HUES6 (cell line): ENCODE measurements at regions not wholly inside any gene's neighbourhood (a gene's known extent, or its start where the extent isn't known, plus 50 kb on each side); places are given as distances from the start of the nearest gene placed in this dataset.

Experiments
- H3K27ac ChIP-seq: 2 replicates; pipeline ENCODE4 v1.7.0; 2013; ENCODE audit warnings: low read depth, mild to moderate bottlenecking, low read length, inconsistent platforms
- H3K27me3 ChIP-seq: 2 replicates; pipeline ENCODE4 v1.6.1; 2013; ENCODE audit warnings: low read length; ENCODE audit not compliant: control insufficient read depth, insufficient read depth
- H3K36me3 ChIP-seq: 2 replicates; pipeline ENCODE4 v1.6.1; 2013; ENCODE audit warnings: low read length; ENCODE audit not compliant: control insufficient read depth, insufficient read depth
- H3K4me1 ChIP-seq: 2 replicates; pipeline ENCODE4 v1.6.1; 2013; ENCODE audit warnings: low read length; ENCODE audit not compliant: control insufficient read depth, insufficient read depth
- H3K4me3 ChIP-seq: 2 replicates; pipeline ENCODE4 v1.5.1; 2013; ENCODE audit warnings: low read depth, low read length
- H3K9ac ChIP-seq: one replicate; pipeline ENCODE4 v1.6.1; 2013; ENCODE audit warnings: mild to moderate bottlenecking, low read length
- H3K9me3 ChIP-seq: 2 replicates; pipeline ENCODE4 v1.6.1; 2013; ENCODE audit warnings: low read depth, low read length; ENCODE audit not compliant: control insufficient read depth, insufficient read depth

- no peak overlapping the region for H3K9ac ChIP-seq
- H3K4me1 ChIP-seq: no peaks in the 10 kb centered on the region
- H3K27me3 ChIP-seq: no peaks in the 10 kb centered on the region
- no peaks in the 10 kb centered on the region for H3K36me3 ChIP-seq
- peaks cover 14% of the 10 kb centered on the region; the same call in 1 of the 2 replicates for H3K9me3 ChIP-seq
- no peak overlapping the region for H3K4me3 ChIP-seq
- H3K27ac ChIP-seq: no peak overlapping the region
Measured at GRCh38 chr18:56052202-56052601, 464.2 kb upstream of the TCF4 start.

- no peak overlapping the region for H3K4me3 ChIP-seq
- H3K27me3 ChIP-seq: no peaks in the 10 kb centered on the region
- no peak overlapping the region for H3K9ac ChIP-seq
- no peak overlapping the region for H3K27ac ChIP-seq
- H3K36me3 ChIP-seq: no peaks in the 10 kb centered on the region
- H3K9me3 ChIP-seq: peaks cover 17% of the 10 kb centered on the region; the same call in 1 of the 2 replicates
- no peaks in the 10 kb centered on the region for H3K4me1 ChIP-seq
Measured at GRCh38 chr18:56044239-56044638, 456.2 kb upstream of the TCF4 start.

GRCh38 chr18:56043641-56044061 lies 455.7 kb upstream of the TCF4 start:
- Histone ChIP-seq H3K36me3 (no peaks in the 10 kb centered on the region), H3K9ac (no peak overlapping the region), H3K27me3 (no peaks in the 10 kb centered on the region), H3K9me3 (peaks cover 11% of the 10 kb centered on the region; the same call in 1 of the 2 replicates), H3K4me1 (peaks cover 1% of the 10 kb centered on the region; the same call in 1 of the 2 replicates), H3K4me3 (no peak overlapping the region), H3K27ac (no peak overlapping the region)

- Histone ChIP-seq H3K4me1 (peaks cover 6% of the 10 kb centered on the region; the same call in 1 of the 2 replicates), H3K9ac (no peak overlapping the region), H3K36me3 (no peaks in the 10 kb centered on the region), H3K9me3 (peaks cover 5% of the 10 kb centered on the region; the same call in 1 of the 2 replicates), H3K4me3 (no peak overlapping the region), H3K27me3 (no peaks in the 10 kb centered on the region), H3K27ac (no peak overlapping the region)
Measured at GRCh38 chr18:56042915-56043536, 455.0 kb upstream of the TCF4 start.

GRCh38 chr18:56038171-56039030 lies 450.4 kb upstream of the TCF4 start:
- peaks cover 6% of the 10 kb centered on the region; the same call in 1 of the 2 replicates for H3K4me1 ChIP-seq
- no peaks in the 10 kb centered on the region for H3K36me3 ChIP-seq
- no peaks in the 10 kb centered on the region for H3K27me3 ChIP-seq
- peaks cover 19% of the 10 kb centered on the region for H3K9me3 ChIP-seq
- H3K4me3 ChIP-seq: no peak overlapping the region
- H3K27ac ChIP-seq: no peak overlapping the region
- no peak overlapping the region for H3K9ac ChIP-seq

- Histone ChIP-seq H3K27ac (no peak overlapping the region), H3K36me3 (no peaks in the 10 kb centered on the region), H3K27me3 (no peaks in the 10 kb centered on the region), H3K4me1 (peaks cover 6% of the 10 kb centered on the region; the same call in 1 of the 2 replicates), H3K9ac (no peak overlapping the region), H3K4me3 (no peak overlapping the region), H3K9me3 (peaks cover 28% of the 10 kb centered on the region)
Measured at GRCh38 chr18:56036741-56037140, 448.7 kb upstream of the TCF4 start.

GRCh38 chr18:56035546-56035945 lies 447.6 kb upstream of the TCF4 start:
- H3K4me3 ChIP-seq: no peak overlapping the region

GRCh38 chr18:56034949-56035348 lies 447.0 kb upstream of the TCF4 start:
- H3K9ac ChIP-seq: no peak overlapping the region
- no peak overlapping the region for H3K27ac ChIP-seq
- no peaks in the 10 kb centered on the region for H3K36me3 ChIP-seq
- H3K9me3 ChIP-seq: peaks cover 28% of the 10 kb centered on the region
- H3K4me1 ChIP-seq: peaks cover 6% of the 10 kb centered on the region; the same call in 1 of the 2 replicates
- no peak overlapping the region for H3K4me3 ChIP-seq
- no peaks in the 10 kb centered on the region for H3K27me3 ChIP-seq

More at GRCh38 chr18:56035546-56035945, 447.6 kb upstream of the TCF4 start:
- Histone ChIP-seq H3K27me3 (no peaks in the 10 kb centered on the region), H3K36me3 (no peaks in the 10 kb centered on the region), H3K9me3 (peaks cover 28% of the 10 kb centered on the region), H3K4me1 (peaks cover 6% of the 10 kb centered on the region; the same call in 1 of the 2 replicates), H3K9ac (no peak overlapping the region), H3K27ac (no peak overlapping the region)

- Histone ChIP-seq H3K27ac (no peak overlapping the region), H3K27me3 (no peaks in the 10 kb centered on the region), H3K9ac (no peak overlapping the region), H3K4me3 (no peak overlapping the region), H3K9me3 (peaks cover 22% of the 10 kb centered on the region), H3K36me3 (no peaks in the 10 kb centered on the region), H3K4me1 (no peaks in the 10 kb centered on the region)
Measured at GRCh38 chr18:56030060-56030459, 442.1 kb upstream of the TCF4 start.

- Histone ChIP-seq H3K36me3 (no peaks in the 10 kb centered on the region), H3K4me1 (no peaks in the 10 kb centered on the region), H3K27ac (no peak overlapping the region), H3K9ac (no peak overlapping the region), H3K4me3 (no peak overlapping the region), H3K27me3 (no peaks in the 10 kb centered on the region), H3K9me3 (peaks cover 13% of the 10 kb centered on the region)
Measured at GRCh38 chr18:56028514-56028913, 440.5 kb upstream of the TCF4 start.

GRCh38 chr18:56026509-56026908 lies 438.5 kb upstream of the TCF4 start:
- no peaks in the 10 kb centered on the region for H3K4me1 ChIP-seq
- no peak overlapping the region for H3K27ac ChIP-seq
- H3K9me3 ChIP-seq: no peaks in the 10 kb centered on the region; the same call in 1 of the 2 replicates
- no peak overlapping the region for H3K9ac ChIP-seq
- H3K27me3 ChIP-seq: no peaks in the 10 kb centered on the region
- H3K36me3 ChIP-seq: no peaks in the 10 kb centered on the region
- no peak overlapping the region for H3K4me3 ChIP-seq
